ENCODE measurements at regions not wholly inside any gene's neighbourhood (a gene's known extent, or its start where the extent isn't known, plus 50 kb on each side); places are given as distances from the start of the nearest gene placed in this dataset.

- TF ChIP-seq TFE3 (CRISPR knock-in tag; IDR thresholded peaks at IDR 0.05) (no peak), ZNF251 (CRISPR knock-in tag; IDR thresholded peaks at IDR 0.05) (no peak), ZNF335 (CRISPR knock-in tag; IDR thresholded peaks at IDR 0.05) (no peak), ZNF674 (CRISPR knock-in tag; IDR thresholded peaks at IDR 0.05; ENCODE audit: low read depth) (no peak), ZNF687 (CRISPR knock-in tag; IDR thresholded peaks at IDR 0.05) (no peak), ZNF703 (CRISPR knock-in tag; IDR thresholded peaks at IDR 0.05; ENCODE audit: borderline replicate concordance) (no peak), TAF1 (CRISPR knock-in tag; IDR thresholded peaks at IDR 0.05) (no peak), NR2F2 (IDR thresholded peaks at IDR 0.05; ENCODE audit: borderline replicate concordance, low read depth) (no peak), ZNF350 (CRISPR knock-in tag; IDR thresholded peaks at IDR 0.05; ENCODE audit: borderline replicate concordance, low read depth) (no peak), ZNF589 (CRISPR knock-in tag; conservative IDR thresholded peaks at IDR 0.05) (no peak), ZNF282 (IDR thresholded peaks at IDR 0.05; ENCODE audit: partially characterized antibody) (no peak)
- TF ChIP-seq, protein P1, sequence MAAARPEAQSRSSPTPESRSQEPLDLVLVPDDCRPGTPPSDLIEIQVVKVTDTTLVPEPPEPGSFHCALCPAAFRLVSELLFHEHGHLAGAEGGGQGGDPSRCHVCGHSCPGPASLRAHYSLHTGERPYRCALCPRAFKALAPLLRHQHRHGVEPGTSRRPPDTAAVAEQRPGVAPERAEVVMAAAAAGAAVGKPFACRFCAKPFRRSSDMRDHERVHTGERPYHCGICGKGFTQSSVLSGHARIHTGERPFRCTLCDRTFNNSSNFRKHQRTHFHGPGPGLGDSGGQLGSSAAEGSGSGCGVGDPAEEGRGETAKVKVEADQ (CRISPR knock-in tag; IDR thresholded peaks at IDR 0.05; ENCODE audit: borderline replicate concordance), result no peak
- TF ChIP-seq, protein P2, sequence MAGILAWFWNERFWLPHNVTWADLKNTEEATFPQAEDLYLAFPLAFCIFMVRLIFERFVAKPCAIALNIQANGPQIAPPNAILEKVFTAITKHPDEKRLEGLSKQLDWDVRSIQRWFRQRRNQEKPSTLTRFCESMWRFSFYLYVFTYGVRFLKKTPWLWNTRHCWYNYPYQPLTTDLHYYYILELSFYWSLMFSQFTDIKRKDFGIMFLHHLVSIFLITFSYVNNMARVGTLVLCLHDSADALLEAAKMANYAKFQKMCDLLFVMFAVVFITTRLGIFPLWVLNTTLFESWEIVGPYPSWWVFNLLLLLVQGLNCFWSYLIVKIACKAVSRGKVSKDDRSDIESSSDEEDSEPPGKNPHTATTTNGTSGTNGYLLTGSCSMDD (CRISPR knock-in tag; IDR thresholded peaks at IDR 0.05), result no peak
- no peak overlapping the region for H2AFZ ChIP-seq (ENCODE audit: low read length)
- FAIRE-seq, result no peak
- no peak overlapping the region for H3K9ac ChIP-seq (ENCODE audit: insufficient read depth, low read depth, low read length)
- in situ Hi-C loops (cut with HindIII; ENCODE audit: extremely low pct_ligation_motif_present, low pct_unique_long_range_greater_than_20kb) (no loop called here), intact Hi-C loops (cut with micrococcal nuclease; ENCODE audit: unreplicated experiment) (no loop called here)
- peaks cover 16% of the 10 kb centered on the region for H3K9me3 ChIP-seq (ENCODE audit: low read length)
- H3K4me2 ChIP-seq (ENCODE audit: low read depth, low read length), result no peak overlapping the region
- no peak for ATAC-seq
- DNase-seq (ENCODE audit: low spot score), result no peak
- no peaks in the 10 kb centered on the region for H3K27me3 ChIP-seq (ENCODE audit: control insufficient read depth in 1 of 2, insufficient read depth in 2 of 2, low read length in 2 of 2)
- H3K79me2 ChIP-seq (ENCODE audit: insufficient read depth, low read length), result no peaks in the 10 kb centered on the region
- H3K4me1 ChIP-seq (ENCODE audit: insufficient read depth, low read length), result no peaks in the 10 kb centered on the region
- WGBS (ENCODE audit: low lambda C conversion rate), result 4% methylated on average over 1 of the region's 1 CpG
- H3K36me3 ChIP-seq (replicated peaks in 1 of 2; ENCODE audit: control insufficient read depth in 1 of 2, insufficient read depth in 2 of 2, low read length in 2 of 2), result no peaks in the 10 kb centered on the region
- no peak overlapping the region for H3K4me3 ChIP-seq (replicated peaks in 1 of 3; ENCODE audit: insufficient read depth in 1 of 3, low read depth in 2 of 3, low read length in 3 of 3)
- ChIA-PET POLR2A (no interaction called here), CTCF (ENCODE audit: low intra/inter-chr PET ratio, low total read pairs) (no interaction called here)
- no TSS peak for BruUV-seq (replicated peaks)
- no peaks in the 10 kb centered on the region for H4K20me1 ChIP-seq (ENCODE audit: insufficient read depth, low read length)
- H3K27ac ChIP-seq (ENCODE audit: extremely low read length, insufficient read depth, low read length), result no peak overlapping the region
Measured at GRCh38 chr1:81231729-81232038, 569.0 kb upstream of the ADGRL2 start.

All from HepG2 (cell line).